HG03521 (cell line): ENCODE measurements at regions not wholly inside any gene's neighbourhood (a gene's known extent, or its start where the extent isn't known, plus 50 kb on each side); places are given as distances from the start of the nearest gene placed in this dataset.

Experiments
- ATAC-seq: cut with Tn5 transposase; IDR thresholded peaks from one replicate; pipeline ENCODE4 v1.9.1; 2021; ENCODE audit warnings: mild to moderate bottlenecking, moderate library complexity; ENCODE audit not compliant: unreplicated experiment

- no peak for ATAC-seq
Observed at GRCh38 chr9:107161338-107161737, 121.7 kb upstream of the RAD23B start.

GRCh38 chr9:107163370-107163769 lies 119.7 kb upstream of the RAD23B start:
- ATAC-seq: no peak

GRCh38 chr9:107169796-107170195 lies 113.3 kb upstream of the RAD23B start:
- no peak for ATAC-seq

DNA sequence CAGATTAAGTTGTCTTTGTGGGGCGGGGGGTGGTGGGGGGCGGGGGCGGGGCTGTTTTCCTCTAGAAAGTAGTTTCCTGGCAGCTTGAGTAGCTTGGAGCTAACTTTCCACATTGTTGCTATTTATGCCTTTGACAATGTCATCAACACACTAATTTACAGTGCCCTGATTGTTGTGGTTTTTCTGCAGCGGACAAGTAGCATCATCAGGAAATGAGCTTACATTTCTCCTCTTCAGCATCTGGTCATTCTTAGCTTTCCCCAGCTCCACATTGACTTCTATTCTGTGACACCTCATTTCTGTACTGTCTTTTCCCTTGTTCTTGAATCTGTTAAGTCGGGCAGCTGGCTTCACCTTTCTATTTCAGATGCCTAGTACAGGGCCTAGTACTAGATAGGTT lies 112.3 kb upstream of the RAD23B start:
- ATAC-seq: no peak

DNA sequence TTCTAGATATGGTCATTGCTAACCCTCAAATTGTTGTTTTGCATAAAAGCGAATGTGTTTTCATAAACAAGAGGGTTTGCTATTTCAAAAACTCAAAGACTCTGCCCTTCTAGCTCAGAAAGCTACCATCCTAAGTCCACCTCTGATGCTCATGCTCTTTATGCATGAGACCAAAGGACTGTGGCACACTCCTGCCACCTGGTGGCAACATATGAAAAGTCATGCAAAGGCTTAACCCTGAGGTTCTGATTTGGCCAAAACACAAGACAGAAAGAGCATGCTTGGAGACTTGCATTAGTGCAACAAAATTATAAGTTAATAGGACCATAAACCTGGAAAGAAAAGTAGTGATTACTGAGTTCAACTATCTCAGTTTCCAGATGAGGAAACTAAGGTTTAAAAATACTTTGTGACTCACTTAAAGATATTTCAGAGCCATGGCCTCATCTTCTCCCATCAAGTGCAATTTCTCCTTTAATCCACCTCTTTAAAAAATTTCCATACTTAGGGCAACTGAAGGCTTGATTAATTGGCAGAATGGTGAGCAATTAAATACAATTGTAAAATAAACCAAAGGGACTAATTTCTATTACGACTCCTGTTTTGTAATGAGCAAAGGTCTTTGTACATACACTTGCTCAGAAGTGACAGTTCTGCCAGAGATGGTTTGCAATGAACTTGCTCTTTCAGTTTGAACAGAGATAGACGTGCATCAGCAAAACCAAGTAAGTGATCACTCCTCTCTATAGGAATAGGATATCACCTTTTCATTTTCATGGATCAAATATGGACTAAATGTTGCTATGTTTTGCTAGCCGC lies 110.7 kb upstream of the RAD23B start:
- peak; percentile 69 for ATAC-seq

DNA sequence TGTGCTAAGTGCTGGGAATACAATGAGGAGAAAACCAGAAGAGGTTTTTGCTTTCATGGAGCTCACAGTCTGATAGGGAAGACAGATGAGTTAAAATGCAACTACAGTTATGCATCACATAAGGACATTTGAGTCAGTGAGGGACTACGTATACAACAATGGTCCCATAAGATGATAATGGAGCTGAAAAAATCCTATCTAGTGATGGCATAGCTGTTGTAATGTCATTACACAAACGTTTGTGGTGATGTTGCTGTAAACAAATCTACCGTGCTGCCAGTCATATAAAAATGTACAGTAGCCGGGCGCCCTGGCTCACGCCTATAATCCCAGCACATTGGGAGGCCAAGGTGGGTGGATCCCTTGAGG lies 110.1 kb upstream of the RAD23B start:
- ATAC-seq: no peak

- ATAC-seq: no peak
Observed at GRCh38 chr9:107173422-107174180, 109.5 kb upstream of the RAD23B start.

DNA sequence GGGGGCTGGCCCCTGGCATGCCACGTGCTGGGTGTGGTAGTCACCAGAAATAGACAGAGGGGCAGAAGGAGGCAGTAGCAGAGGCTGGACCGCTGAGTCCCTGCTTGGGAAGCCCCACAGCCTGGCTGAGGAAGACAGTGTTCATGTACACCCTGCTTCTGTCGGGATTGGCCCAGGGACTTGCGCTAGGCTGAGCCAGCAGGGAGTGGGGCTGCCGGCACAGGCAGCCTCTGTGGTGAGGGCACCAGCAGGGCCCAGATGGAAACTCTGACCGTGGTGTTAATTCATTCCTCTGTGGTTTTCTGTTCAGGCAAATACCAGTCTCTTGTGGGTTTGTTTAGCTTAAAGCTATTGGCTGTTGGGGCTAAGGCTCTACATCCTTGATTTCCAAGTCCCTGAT lies 108.6 kb upstream of the RAD23B start:
- no peak for ATAC-seq

DNA sequence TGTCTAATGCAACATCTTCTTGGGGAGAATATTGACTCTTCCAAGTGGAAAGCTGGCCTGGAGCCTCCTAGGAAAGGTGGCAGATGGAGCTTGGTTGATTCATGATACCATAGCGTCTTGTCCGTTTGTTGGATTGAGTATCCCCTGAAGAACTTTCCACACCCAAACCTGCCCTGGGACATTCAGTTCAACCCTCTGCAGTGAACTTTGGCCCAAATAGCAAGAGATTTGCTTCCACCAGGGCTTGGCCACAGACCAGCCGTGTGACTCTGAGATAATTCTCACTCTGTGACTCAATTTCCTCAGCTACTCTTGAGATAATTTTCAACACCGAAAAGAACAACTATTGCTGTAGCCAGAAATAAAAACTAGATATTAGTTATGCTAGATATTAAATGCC lies 108.0 kb upstream of the RAD23B start:
- ATAC-seq: no peak

DNA sequence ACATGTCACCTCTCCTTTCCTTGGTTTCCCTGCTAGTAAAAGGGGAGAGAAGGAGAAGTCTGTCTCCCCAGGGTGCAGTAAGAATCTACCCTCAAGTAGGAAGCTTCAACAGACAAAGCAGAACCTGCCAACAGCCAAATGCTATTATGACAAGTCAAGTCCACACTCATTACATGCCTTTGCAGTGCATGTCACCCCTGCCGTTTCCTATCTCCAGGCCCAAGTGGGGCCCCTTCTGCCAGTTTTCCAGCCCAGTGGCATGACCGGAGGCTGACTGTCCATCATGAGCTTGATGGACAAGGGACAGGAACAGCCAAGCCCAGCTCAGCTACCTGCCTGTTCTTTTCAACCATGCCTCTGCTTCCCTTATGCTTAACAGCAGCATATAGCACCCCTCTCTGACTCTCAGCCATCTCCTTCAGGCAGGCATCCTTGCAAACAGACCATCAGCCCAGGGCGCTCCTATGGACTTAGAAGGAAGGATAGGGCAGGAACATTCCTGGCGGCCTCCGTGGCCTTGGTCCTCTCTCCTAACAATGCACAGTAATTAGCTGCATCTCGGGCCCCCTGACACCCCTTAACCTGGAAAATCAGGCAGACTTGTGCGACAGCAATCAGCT lies 107.2 kb upstream of the RAD23B start:
- ATAC-seq: no peak

DNA sequence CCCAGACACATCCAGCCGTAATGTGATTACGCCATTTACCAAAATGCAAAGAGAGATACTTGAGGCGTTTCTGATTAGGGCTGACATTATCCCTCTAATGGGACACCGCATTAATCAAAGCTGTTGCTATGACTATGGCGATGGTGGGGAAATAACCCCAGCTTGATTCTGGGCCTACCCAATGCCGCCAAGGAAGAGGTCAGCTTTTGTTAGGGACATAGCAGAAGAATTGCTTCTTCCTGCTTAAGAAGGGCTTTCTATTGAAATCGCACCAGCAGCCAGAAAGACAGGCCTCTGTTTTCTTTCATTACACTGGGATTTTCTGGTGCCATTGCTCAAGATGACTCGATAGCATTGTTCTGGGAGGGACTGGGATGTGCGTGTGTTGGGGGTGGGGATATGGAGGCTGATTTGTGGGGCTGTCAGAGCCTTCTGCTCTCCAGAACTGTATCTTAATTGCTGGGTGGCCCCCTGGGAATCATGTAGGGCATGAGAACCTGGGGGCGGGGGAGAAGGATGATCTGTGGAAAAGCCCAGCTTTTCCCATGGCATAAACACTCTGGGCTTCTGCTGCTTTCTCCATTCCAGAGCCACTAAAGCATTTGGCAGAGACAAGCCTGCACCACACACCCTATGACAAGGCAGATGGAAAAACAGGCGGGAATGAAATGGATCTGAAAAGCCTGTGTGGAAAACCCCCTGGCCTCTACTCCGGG lies 106.5 kb upstream of the RAD23B start:
- ATAC-seq: no peak

DNA sequence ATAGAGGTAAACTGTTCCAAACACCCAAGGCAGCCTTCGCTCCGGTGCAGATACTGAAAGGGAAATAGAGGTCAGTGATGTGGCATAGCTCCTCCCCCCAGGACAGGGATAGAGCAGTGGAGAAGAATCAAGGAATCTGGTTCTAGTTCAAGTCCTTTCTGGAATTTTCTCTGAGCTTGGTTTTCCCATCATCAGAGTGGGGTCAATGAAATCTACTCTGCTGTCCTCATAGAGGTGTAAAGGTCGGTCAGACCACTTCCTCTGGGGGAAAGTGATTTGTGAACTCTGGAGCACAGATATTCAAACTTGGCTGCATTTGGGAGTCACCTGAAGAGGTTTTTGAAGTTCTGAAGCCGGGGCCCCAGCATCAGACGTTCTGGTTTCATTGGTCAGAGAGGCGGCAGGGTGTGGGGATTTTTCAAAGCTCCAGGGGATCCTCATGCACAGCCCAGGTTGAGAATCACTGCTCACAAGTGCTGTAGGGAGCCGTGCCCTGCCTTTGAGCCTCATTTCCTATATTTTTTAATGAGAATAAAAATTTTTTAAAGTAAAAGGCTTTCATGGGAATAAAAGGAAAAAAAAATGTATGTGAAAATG lies 105.7 kb upstream of the RAD23B start:
- ATAC-seq: no peak

- no peak for ATAC-seq
Observed at GRCh38 chr9:107177857-107178256, 105.2 kb upstream of the RAD23B start.

- no peak for ATAC-seq
Observed at GRCh38 chr9:107178293-107178692, 104.8 kb upstream of the RAD23B start.

- no peak for ATAC-seq
Observed at GRCh38 chr9:107180206-107180605, 102.9 kb upstream of the RAD23B start.

GRCh38 chr9:107183176-107183575 lies 99.9 kb upstream of the RAD23B start:
- no peak for ATAC-seq

- ATAC-seq: no peak
Observed at GRCh38 chr9:107188376-107188775, 94.7 kb upstream of the RAD23B start.

DNA sequence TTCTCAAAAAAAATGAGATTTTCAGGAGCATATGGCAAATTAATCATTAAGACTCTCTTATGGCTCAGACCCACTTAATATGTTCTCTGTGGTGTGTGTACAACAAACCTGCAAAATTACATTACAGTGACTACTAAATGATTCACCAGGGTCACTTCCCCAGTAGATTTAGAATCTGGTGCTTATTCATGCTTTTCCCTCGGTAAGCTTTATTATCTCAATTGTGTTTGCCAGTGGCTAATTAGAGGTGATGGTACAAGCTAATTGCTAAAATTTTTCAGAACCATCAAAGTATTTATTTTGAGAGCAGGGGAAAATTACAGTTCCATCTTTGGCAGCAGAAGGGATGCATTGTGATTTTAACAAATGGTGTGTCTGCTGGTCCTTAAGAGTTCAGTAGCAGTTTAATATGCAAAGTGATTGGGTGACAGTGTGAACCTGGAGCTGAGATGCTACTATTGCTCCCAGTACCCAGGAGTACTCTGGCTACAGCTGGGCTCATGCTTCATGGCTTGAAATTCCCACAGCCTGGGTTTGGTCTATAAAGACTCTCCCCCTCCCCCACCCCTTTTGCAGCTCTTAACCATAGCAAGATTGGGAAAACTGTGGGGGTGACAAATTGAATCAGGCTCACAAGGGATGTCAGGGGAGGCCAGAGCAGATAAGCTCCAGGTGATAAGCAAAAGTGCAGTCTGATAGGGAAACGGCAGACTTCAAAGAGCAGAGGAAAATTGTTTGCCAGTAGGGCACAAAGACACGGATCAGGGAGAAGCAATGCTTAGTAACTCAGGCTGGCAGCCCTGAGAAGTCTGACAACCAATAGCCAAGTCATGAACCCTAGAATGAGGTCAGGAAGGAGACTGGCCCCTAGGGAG lies 92.8 kb upstream of the RAD23B start:
- ATAC-seq: no peak

GRCh38 chr9:107190936-107191290 lies 92.2 kb upstream of the RAD23B start:
- no peak for ATAC-seq

GRCh38 chr9:107193251-107193650 lies 89.8 kb upstream of the RAD23B start:
- no peak for ATAC-seq
